GM12864 (cell line): ENCODE measurements at regions not wholly inside any gene's neighbourhood (a gene's known extent, or its start where the extent isn't known, plus 50 kb on each side); places are given as distances from the start of the nearest gene placed in this dataset.

Experiments used
- DNase-seq: peaks from one replicate; pipeline ENCODE4 v3.0.0-alpha.2; 2011; ENCODE audit warnings: low read depth
- H3K4me3 ChIP-seq: 2 replicates; pipeline ENCODE4 v1.5.1; 2011; ENCODE audit warnings: mild to moderate bottlenecking, low read depth, low read length, control low read depth
- CTCF ChIP-seq: IDR thresholded peaks from 2 replicates; pipeline ENCODE4 v1.5.1; 2011; ENCODE audit warnings: low read depth, mild to moderate bottlenecking, moderate library complexity, low read length, control low read depth, inconsistent platforms; ENCODE audit errors: missing control alignments

GRCh38 chr10:124239134-124239533, 145.7 kb upstream of the CHST15 start:
- H3K4me3 ChIP-seq, result no peak overlapping the region
- no peak for TF ChIP-seq CTCF
- DNase-seq, result no peak

- H3K4me3 ChIP-seq, result no peak overlapping the region
- no peak for TF ChIP-seq CTCF
- no peak for DNase-seq
Measured at GRCh38 chr10:124238367-124238766, 145.0 kb upstream of the CHST15 start.

GRCh38 chr10:124237282-124237961, 144.0 kb upstream of the CHST15 start:
- no peak for DNase-seq
- no peak overlapping the region for H3K4me3 ChIP-seq
- no peak for TF ChIP-seq CTCF

- H3K4me3 ChIP-seq, result no peak overlapping the region
- no peak for DNase-seq
- no peak for TF ChIP-seq CTCF
Measured at GRCh38 chr10:124236816-124237215, 143.4 kb upstream of the CHST15 start.

- no peak overlapping the region for H3K4me3 ChIP-seq
- no peak for DNase-seq
- no peak for TF ChIP-seq CTCF
Measured at GRCh38 chr10:124236136-124236535, 142.7 kb upstream of the CHST15 start.

GRCh38 chr10:124235232-124235631, 141.8 kb upstream of the CHST15 start:
- no peak for TF ChIP-seq CTCF
- no peak overlapping the region for H3K4me3 ChIP-seq

GRCh38 chr10:124233546-124234138, 140.2 kb upstream of the CHST15 start:
- DNase-seq, result no peak

More at GRCh38 chr10:124235232-124235631, 141.8 kb upstream of the CHST15 start:
- DNase-seq, result no peak

More at GRCh38 chr10:124233546-124234138, 140.2 kb upstream of the CHST15 start:
- H3K4me3 ChIP-seq, result no peak overlapping the region
- no peak for TF ChIP-seq CTCF
